IMR-90 (cell line): ENCODE measurements at regions not wholly inside any gene's neighbourhood (a gene's known extent, or its start where the extent isn't known, plus 50 kb on each side); places are given as distances from the start of the nearest gene placed in this dataset.

Experiments used
- MXI1 ChIP-seq: IDR thresholded peaks from 2 replicates; pipeline ENCODE4 v1.6.1; 2012; ENCODE audit warnings: low read depth, mild to moderate bottlenecking, low read length, moderate library complexity, borderline replicate concordance
- TF ChIP-seq, protein P1 (sequence below): conservative IDR thresholded peaks from 2 replicates; pipeline ENCODE4 v1.5.1; 2012; ENCODE audit warnings: mild to moderate bottlenecking, low read depth, low read length, improper control_type of control experiment
- TF ChIP-seq, protein P2 (sequence below): fragments of 150-350 bp; IDR thresholded peaks from 2 replicates; pipeline ENCODE4 v1.6.1; 2017; ENCODE audit warnings: mild to moderate bottlenecking, antibody characterized with exemption, low read length, low read depth

DNA sequence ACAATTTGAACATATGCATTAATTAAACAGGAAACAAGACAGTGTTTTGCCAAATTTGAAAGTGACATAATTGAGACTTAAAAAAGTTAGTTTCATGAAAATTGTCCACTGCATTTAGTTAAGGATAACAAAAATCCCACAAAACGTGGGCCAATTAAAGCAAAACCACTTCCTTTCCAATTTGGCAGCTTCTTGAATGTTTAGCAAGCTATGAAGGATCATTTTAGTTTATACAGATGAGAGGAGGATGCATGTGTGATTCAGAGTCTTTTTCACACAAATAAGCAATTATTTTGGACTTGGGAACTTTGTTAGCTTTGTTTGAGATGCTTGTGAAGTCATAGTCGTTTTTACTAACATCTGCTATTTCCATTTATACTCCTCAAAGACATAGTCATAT is 109.6 kb downstream of the ATXN7L3B start:
- TF ChIP-seq MXI1: no peak
- TF ChIP-seq, protein P1, sequence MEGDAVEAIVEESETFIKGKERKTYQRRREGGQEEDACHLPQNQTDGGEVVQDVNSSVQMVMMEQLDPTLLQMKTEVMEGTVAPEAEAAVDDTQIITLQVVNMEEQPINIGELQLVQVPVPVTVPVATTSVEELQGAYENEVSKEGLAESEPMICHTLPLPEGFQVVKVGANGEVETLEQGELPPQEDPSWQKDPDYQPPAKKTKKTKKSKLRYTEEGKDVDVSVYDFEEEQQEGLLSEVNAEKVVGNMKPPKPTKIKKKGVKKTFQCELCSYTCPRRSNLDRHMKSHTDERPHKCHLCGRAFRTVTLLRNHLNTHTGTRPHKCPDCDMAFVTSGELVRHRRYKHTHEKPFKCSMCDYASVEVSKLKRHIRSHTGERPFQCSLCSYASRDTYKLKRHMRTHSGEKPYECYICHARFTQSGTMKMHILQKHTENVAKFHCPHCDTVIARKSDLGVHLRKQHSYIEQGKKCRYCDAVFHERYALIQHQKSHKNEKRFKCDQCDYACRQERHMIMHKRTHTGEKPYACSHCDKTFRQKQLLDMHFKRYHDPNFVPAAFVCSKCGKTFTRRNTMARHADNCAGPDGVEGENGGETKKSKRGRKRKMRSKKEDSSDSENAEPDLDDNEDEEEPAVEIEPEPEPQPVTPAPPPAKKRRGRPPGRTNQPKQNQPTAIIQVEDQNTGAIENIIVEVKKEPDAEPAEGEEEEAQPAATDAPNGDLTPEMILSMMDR: no peak
- TF ChIP-seq, protein P2, sequence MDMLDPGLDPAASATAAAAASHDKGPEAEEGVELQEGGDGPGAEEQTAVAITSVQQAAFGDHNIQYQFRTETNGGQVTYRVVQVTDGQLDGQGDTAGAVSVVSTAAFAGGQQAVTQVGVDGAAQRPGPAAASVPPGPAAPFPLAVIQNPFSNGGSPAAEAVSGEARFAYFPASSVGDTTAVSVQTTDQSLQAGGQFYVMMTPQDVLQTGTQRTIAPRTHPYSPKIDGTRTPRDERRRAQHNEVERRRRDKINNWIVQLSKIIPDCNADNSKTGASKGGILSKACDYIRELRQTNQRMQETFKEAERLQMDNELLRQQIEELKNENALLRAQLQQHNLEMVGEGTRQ: no peak
